ENCODE measurements at regions not wholly inside any gene's neighbourhood (a gene's known extent, or its start where the extent isn't known, plus 50 kb on each side); places are given as distances from the start of the nearest gene placed in this dataset.

DNA sequence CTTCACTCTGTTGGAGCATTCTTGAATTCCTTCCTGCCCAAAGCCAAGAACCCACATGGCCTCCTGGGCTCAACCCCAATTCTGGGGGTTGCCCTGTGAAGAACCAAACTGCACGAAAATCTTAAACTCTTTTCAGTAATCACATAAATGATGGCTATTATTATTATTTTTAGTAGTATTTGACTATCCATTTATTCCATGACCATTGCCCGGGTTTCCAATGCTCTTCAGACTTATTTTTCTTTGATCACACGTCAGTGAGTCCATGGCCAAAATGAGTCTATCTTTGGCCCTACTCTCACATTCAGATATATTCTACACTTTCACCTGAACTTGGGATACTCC, 185.9 kb downstream of the AVL9 start:
- TF ChIP-seq, protein P1, sequence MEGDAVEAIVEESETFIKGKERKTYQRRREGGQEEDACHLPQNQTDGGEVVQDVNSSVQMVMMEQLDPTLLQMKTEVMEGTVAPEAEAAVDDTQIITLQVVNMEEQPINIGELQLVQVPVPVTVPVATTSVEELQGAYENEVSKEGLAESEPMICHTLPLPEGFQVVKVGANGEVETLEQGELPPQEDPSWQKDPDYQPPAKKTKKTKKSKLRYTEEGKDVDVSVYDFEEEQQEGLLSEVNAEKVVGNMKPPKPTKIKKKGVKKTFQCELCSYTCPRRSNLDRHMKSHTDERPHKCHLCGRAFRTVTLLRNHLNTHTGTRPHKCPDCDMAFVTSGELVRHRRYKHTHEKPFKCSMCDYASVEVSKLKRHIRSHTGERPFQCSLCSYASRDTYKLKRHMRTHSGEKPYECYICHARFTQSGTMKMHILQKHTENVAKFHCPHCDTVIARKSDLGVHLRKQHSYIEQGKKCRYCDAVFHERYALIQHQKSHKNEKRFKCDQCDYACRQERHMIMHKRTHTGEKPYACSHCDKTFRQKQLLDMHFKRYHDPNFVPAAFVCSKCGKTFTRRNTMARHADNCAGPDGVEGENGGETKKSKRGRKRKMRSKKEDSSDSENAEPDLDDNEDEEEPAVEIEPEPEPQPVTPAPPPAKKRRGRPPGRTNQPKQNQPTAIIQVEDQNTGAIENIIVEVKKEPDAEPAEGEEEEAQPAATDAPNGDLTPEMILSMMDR (IDR thresholded peaks at IDR 0.05): no peak
- no peak for TF ChIP-seq POLR2A (IDR thresholded peaks at IDR 0.05)
- H3K4me1 ChIP-seq: no peaks in the 10 kb centered on the region
- no peaks in the 10 kb centered on the region for H3K9me3 ChIP-seq
- no peaks in the 10 kb centered on the region for H3K27me3 ChIP-seq
- no peak for DNase-seq
- H3K36me3 ChIP-seq: no peaks in the 10 kb centered on the region
- no peak overlapping the region for H3K4me3 ChIP-seq
- no peak overlapping the region for H3K27ac ChIP-seq

DNA sequence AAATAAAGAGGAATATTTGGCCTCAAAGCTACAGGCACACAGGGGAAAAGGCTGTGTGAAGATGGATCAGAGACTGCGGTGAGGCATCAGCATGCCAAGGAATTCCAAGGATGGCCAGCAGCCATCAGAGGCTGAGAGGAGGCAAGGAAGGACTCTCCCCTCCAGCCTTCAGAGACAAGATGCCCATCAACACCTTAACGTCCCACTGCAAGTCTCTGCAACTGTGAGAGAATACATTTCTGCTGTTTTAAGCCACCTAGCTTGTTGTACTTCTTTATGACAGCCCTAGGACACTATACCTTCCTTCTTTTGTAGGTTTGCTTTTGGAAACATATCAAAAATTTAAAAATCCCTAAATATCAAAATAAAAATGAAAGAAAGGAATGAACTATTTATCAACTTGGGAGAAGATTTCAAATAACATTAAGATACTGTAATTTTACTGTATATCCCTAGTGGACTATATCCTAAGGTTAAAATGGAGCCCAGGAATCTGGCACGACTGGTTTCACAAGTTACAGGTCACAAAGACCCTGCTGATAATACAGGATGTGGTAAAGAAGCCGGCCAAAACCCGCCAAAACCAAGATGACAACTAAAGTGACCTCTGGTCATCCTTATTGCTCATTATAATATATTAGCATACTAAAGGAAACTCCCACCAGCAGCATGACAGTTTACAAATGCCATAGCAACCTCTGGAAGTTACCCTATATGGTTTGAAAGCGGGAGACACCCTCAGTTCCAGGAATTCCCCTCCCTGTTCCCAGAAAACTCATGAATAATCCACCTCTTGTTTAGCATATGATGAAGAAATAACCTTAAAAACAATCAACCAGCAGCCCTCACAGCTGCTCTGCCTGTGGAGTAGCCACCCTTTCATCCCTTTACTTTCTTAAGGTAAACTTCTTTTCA, 185.2 kb downstream of the AVL9 start:
- no peak for DNase-seq
- Histone ChIP-seq H3K36me3 (no peaks in the 10 kb centered on the region), H3K27ac (no peak overlapping the region), H3K27me3 (no peaks in the 10 kb centered on the region), H3K9me3 (no peaks in the 10 kb centered on the region), H3K4me1 (no peaks in the 10 kb centered on the region), H3K4me3 (no peak overlapping the region)
- TF ChIP-seq, protein P1 (IDR thresholded peaks at IDR 0.05): no peak
- TF ChIP-seq POLR2A (IDR thresholded peaks at IDR 0.05): no peak

DNA sequence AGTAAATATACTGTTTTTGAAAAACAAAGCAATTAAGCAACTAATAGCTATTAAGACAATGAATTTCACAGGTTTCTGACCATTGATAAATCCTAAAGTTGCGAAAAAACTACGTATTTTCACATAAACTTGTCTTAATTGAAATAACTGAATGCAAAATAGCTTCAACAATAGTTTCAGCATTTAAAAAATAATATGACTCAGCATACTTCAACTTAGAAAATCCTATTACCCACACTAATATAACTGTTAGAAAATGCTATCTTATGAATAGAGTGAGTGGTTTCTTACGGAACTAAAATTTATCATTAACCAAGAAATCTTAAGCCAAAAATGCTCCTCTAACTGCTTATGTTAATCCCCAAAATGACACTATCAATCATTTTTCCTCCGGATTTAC, 183.9 kb downstream of the AVL9 start:
- Histone ChIP-seq H3K9me3 (no peaks in the 10 kb centered on the region), H3K27ac (no peak overlapping the region), H3K27me3 (no peaks in the 10 kb centered on the region), H3K4me1 (no peaks in the 10 kb centered on the region), H3K4me3 (no peak overlapping the region), H3K36me3 (no peaks in the 10 kb centered on the region)
- no peak for DNase-seq
- TF ChIP-seq, protein P1 (IDR thresholded peaks at IDR 0.05): no peak
- TF ChIP-seq POLR2A (IDR thresholded peaks at IDR 0.05): no peak

- no peak for DNase-seq
Observed at GRCh38 chr7:32677593-32677992, 182.3 kb downstream of the AVL9 start.

GRCh38 chr7:32676249-32676941, 181.1 kb downstream of the AVL9 start:
- no peaks in the 10 kb centered on the region for H3K9me3 ChIP-seq
- no peak overlapping the region for H3K27ac ChIP-seq
- H3K36me3 ChIP-seq: no peaks in the 10 kb centered on the region
- no peak overlapping the region for H3K4me3 ChIP-seq
- H3K27me3 ChIP-seq: no peaks in the 10 kb centered on the region
- no peaks in the 10 kb centered on the region for H3K4me1 ChIP-seq
- TF ChIP-seq, protein P1 (IDR thresholded peaks at IDR 0.05): no peak
- TF ChIP-seq POLR2A (IDR thresholded peaks at IDR 0.05): no peak
- DNase-seq: no peak

More at GRCh38 chr7:32677593-32677992, 182.3 kb downstream of the AVL9 start:
- no peak overlapping the region for H3K4me3 ChIP-seq
- no peaks in the 10 kb centered on the region for H3K4me1 ChIP-seq
- H3K27me3 ChIP-seq: no peaks in the 10 kb centered on the region
- H3K27ac ChIP-seq: no peak overlapping the region
- no peaks in the 10 kb centered on the region for H3K9me3 ChIP-seq
- no peak for TF ChIP-seq POLR2A (IDR thresholded peaks at IDR 0.05)
- TF ChIP-seq, protein P1 (IDR thresholded peaks at IDR 0.05): no peak
- H3K36me3 ChIP-seq: no peaks in the 10 kb centered on the region
